Ishikawa (cell line): ENCODE measurements at regions not wholly inside any gene's neighbourhood (a gene's known extent, or its start where the extent isn't known, plus 50 kb on each side); places are given as distances from the start of the nearest gene placed in this dataset.

ENCODE experiments used
- CEBPB ChIP-seq: IDR thresholded peaks from 2 replicates; pipeline ENCODE4 v1.6.1; 2012
- EP300 ChIP-seq: IDR thresholded peaks from 2 replicates; pipeline ENCODE4 v1.6.1; 2012; ENCODE audit warnings: borderline replicate concordance
- FOXM1 ChIP-seq: IDR thresholded peaks from 2 replicates; pipeline ENCODE4 v1.6.1; 2012; ENCODE audit warnings: low read depth, borderline replicate concordance
- RAD21 ChIP-seq: IDR thresholded peaks from 2 replicates; pipeline ENCODE4 v1.6.1; 2012; ENCODE audit warnings: low read depth
- TAF1 ChIP-seq: IDR thresholded peaks from 2 replicates; pipeline ENCODE4 v1.6.1; 2012; ENCODE audit warnings: low read depth, mild to moderate bottlenecking
- TCF12 ChIP-seq: IDR thresholded peaks from 2 replicates; pipeline ENCODE4 v1.6.1; 2012; ENCODE audit warnings: low read depth
- TF ChIP-seq, protein P1 (sequence below): IDR thresholded peaks from 2 replicates; pipeline ENCODE4 v1.6.1; 2012; ENCODE audit warnings: low read depth, mild to moderate bottlenecking
- TF ChIP-seq, protein P2 (sequence below): IDR thresholded peaks from 2 replicates; pipeline ENCODE4 v1.6.1; 2012

DNA sequence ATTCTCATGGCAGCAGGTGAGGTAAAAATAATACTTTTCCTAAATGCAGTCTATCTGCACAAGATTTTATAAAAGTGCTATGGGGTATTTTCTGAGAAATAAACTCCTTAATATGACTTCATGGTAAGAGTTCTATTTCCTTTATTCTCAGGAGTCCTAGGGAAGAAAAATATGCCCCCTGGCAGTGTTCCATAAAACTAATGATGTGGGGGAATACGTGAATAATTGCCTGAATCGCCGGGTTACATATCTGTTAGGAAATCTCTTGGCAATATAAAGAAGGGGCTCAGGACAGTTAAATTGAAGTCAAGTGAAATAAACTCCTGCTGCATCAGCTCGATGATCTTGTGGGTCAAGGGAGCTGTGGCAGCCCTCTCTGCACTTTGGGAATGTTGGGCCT is 229.7 kb downstream of the MAFB start:
- TF ChIP-seq, protein P1, sequence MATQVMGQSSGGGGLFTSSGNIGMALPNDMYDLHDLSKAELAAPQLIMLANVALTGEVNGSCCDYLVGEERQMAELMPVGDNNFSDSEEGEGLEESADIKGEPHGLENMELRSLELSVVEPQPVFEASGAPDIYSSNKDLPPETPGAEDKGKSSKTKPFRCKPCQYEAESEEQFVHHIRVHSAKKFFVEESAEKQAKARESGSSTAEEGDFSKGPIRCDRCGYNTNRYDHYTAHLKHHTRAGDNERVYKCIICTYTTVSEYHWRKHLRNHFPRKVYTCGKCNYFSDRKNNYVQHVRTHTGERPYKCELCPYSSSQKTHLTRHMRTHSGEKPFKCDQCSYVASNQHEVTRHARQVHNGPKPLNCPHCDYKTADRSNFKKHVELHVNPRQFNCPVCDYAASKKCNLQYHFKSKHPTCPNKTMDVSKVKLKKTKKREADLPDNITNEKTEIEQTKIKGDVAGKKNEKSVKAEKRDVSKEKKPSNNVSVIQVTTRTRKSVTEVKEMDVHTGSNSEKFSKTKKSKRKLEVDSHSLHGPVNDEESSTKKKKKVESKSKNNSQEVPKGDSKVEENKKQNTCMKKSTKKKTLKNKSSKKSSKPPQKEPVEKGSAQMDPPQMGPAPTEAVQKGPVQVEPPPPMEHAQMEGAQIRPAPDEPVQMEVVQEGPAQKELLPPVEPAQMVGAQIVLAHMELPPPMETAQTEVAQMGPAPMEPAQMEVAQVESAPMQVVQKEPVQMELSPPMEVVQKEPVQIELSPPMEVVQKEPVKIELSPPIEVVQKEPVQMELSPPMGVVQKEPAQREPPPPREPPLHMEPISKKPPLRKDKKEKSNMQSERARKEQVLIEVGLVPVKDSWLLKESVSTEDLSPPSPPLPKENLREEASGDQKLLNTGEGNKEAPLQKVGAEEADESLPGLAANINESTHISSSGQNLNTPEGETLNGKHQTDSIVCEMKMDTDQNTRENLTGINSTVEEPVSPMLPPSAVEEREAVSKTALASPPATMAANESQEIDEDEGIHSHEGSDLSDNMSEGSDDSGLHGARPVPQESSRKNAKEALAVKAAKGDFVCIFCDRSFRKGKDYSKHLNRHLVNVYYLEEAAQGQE, result no peak
- no peak for TF ChIP-seq TAF1
- no peak for TF ChIP-seq CEBPB
- TF ChIP-seq EP300, result no peak
- TF ChIP-seq RAD21, result no peak
- no peak for TF ChIP-seq TCF12
- no peak for TF ChIP-seq FOXM1
- TF ChIP-seq, protein P2, sequence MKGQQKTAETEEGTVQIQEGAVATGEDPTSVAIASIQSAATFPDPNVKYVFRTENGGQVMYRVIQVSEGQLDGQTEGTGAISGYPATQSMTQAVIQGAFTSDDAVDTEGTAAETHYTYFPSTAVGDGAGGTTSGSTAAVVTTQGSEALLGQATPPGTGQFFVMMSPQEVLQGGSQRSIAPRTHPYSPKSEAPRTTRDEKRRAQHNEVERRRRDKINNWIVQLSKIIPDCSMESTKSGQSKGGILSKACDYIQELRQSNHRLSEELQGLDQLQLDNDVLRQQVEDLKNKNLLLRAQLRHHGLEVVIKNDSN, result no peak
